Uterus (tissue), 2 donors: ENCODE measurements at regions not wholly inside any gene's neighbourhood (a gene's known extent, or its start where the extent isn't known, plus 50 kb on each side); places are given as distances from the start of the nearest gene placed in this dataset.

Experiments
- POLR2A ChIP-seq, 2 donors: fragments of 450-650 bp; IDR thresholded peaks; one replicate each; pipeline ENCODE4 v1.6.1; 2016; ENCODE audit warnings: antibody characterized with exemption in 2 of 2, mild to moderate bottlenecking in 1 of 2, moderate library complexity in 1 of 2
- TF ChIP-seq, protein P1 (sequence below), 4 experiments: fragments of 200-600 bp in 2 of 4; fragments of 450-650 bp in 2 of 4; sonication (generic) in 2 of 4; IDR thresholded peaks; one replicate each; pipeline ENCODE4 v1.5.1; 2016 to 2019; ENCODE audit warnings: antibody characterized with exemption in 4 of 4, mild to moderate bottlenecking in 2 of 4, moderate library complexity in 1 of 4

DNA sequence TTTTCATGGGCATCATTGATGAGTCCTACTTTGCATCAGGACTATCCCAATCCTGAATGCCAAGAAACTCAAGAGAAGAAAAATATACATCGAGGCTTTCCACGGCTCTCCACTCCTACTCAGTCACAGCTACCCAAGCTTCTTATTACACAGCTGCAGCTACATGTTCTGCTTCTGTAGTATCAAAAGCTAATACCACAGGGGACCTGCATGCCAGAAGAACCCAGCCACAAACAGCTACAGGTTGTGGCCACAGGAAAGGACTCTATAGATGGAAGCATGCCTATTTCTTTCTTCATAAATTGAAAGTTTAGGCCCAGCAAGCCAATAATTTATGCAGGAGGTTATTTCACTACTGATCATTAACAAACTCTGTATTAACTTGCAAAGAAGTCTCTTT is 209.7 kb upstream of the EGLN3 start:
- TF ChIP-seq, protein P1, sequence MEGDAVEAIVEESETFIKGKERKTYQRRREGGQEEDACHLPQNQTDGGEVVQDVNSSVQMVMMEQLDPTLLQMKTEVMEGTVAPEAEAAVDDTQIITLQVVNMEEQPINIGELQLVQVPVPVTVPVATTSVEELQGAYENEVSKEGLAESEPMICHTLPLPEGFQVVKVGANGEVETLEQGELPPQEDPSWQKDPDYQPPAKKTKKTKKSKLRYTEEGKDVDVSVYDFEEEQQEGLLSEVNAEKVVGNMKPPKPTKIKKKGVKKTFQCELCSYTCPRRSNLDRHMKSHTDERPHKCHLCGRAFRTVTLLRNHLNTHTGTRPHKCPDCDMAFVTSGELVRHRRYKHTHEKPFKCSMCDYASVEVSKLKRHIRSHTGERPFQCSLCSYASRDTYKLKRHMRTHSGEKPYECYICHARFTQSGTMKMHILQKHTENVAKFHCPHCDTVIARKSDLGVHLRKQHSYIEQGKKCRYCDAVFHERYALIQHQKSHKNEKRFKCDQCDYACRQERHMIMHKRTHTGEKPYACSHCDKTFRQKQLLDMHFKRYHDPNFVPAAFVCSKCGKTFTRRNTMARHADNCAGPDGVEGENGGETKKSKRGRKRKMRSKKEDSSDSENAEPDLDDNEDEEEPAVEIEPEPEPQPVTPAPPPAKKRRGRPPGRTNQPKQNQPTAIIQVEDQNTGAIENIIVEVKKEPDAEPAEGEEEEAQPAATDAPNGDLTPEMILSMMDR (IDR thresholded peaks at IDR 0.05) = no peak
- TF ChIP-seq POLR2A (IDR thresholded peaks at IDR 0.05) = no peak
